ENCODE measurements at regions not wholly inside any gene's neighbourhood (a gene's known extent, or its start where the extent isn't known, plus 50 kb on each side); places are given as distances from the start of the nearest gene placed in this dataset.

DNA sequence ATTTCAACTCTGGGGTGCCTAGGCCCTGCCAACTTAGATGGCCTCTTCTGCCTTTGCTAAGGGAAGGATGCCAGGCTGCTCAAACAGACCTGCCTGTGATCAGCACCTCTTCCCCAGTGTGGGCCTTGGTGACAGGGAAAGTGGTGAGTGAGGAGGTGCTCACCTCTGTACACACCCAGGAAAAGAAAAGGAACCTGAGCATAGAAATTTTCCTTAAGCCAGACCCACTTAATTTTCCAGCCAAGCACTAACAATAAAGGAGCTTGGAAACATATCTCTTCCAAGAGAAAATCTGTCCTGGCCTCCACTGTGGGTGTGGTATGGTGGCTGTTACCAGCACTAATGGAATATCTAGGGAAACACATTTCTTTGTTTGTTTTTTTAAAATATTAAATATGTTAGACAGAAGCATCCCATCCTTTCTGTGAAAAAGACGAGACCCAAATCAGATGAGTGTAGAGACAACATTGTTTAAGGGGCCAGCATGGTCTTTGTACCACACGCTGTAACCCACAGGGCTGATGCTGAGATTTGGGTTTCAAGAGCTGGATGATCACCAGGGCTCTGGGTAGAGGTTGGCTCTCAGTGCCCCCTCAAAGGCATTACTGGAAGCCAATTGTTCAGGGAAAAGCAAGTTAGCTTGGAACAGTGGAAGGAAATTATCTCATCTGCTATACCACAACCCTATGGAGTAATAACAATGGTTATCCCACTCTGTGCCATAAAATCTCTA, 472.2 kb downstream of the INSC start:
- DNase-seq: peak; percentile 55

DNA sequence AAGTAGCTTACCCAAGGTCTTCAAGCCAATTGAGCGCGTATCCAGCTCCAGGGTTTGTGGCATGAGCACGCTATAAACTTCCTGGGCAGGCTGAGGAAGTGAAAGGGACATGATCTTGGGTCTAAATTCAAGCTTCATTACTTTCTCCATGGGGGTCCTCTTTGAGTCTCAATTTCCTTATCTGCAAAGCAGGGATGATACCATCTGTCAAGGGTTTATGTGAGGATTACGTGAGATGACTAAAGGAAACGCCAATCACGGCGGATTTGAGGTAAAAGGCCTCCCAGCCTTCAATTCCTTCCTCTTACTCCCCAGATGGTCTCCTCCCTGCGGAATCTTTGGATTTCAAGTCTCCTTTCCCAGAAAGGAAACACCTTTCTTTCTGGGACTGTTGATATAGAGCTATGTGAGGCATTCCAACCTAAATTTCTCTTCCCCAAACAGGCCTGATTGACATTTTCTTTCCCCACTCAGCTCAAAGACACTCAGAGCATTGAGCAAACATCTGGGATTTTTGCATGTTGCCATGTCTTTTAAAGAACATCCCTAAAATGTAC, 474.4 kb downstream of the INSC start:
- no peak for DNase-seq

DNA sequence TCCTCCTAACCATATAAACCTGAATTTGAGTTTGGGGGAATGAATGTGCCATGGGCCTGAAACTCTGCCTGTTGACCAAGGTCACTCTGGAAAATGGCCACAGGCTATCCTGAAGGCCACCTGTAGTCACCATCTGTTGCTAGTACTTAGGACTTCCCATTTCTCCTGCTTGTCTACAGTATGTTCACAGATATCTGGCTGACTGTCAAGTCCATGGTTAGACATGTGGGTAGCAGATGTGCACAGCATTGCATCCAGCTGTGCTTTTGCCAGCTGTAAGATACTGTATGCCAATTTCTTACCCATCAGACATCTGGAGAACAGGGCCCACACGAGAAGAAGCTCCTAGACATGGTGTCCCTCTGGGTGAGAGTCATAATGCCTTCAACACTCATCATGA, 475.4 kb downstream of the INSC start:
- DNase-seq: peak; percentile 59

DNA sequence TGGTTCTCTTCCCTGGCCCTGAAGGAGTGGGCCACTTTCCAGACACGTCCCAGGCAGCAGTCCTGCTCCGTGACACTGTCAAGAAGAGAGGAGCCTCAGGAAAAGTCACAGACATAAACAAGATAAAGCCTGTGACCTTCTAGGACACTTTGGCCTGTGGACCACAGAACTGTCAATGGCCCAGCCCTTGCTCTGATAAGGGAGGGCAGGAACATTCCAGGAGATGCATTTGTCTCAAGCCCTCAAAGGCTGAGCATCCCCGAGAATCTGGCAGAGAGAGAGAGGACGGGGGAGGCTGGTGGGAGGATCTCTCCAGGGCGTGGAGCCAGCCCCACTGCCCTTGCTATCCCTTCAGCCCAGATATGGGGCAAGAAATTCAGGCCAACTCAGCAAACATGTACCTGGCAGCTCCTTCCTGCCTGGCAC, 476.4 kb downstream of the INSC start:
- no peak for DNase-seq

DNA sequence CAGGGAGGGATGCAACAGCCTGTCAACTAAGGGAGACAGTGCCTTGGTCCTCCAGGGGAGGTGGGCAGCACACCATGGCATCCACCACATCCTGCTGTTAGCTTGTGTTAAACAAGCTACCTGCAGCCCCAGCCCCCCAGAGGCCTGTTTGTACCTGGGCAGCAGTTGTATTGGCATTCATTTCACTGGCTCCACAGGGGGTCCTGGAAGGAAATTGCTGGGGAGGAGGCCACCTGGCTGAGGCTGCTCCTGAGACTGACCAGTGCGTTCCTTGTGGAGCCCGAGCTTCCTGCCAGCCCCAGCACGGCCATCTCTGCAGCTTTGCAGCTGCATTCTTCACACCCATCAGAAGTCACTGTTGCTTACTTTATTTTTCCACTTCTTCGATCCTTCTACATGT, 479.9 kb downstream of the INSC start:
- DNase-seq: no peak

DNA sequence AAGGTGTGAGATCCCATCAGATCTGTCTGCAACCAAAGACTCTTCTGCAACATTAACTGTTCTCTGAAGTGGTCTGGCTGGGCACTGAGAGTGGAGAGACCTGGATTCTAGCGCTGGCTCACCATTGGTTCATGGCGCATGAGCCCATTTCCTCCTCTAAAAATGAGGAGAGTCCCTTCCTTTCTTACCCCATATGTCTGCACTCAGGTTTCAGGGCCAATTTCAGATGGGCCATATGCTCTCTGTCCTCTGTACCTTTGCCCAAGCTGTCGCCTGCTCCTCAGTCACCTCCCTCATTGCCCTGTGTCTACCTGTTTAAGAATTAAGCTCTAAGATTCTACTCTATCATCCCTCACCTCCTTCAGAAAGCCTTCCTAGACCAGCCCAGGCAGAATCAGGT, 484.7 kb downstream of the INSC start:
- DNase-seq: no peak

DNA sequence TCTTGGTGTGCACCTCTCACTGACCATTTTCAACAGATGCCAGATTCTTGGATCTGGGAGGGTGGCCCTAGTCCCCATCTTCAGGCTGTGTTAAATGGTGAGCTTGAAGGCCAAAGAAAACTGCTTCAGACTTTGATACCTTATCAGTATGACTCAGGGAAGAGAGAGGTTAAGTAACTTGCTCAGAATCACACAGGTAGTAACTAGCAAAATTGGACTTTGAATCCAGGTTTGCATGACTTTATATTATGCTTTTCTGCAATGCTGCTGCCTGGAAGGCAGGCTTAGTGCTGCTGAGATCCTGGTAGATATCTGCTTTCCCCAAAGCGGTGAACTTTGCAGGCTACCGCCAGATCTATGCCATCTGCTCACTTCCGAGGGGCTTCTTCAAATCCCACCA, 487.3 kb downstream of the INSC start:
- no peak for DNase-seq

DNA sequence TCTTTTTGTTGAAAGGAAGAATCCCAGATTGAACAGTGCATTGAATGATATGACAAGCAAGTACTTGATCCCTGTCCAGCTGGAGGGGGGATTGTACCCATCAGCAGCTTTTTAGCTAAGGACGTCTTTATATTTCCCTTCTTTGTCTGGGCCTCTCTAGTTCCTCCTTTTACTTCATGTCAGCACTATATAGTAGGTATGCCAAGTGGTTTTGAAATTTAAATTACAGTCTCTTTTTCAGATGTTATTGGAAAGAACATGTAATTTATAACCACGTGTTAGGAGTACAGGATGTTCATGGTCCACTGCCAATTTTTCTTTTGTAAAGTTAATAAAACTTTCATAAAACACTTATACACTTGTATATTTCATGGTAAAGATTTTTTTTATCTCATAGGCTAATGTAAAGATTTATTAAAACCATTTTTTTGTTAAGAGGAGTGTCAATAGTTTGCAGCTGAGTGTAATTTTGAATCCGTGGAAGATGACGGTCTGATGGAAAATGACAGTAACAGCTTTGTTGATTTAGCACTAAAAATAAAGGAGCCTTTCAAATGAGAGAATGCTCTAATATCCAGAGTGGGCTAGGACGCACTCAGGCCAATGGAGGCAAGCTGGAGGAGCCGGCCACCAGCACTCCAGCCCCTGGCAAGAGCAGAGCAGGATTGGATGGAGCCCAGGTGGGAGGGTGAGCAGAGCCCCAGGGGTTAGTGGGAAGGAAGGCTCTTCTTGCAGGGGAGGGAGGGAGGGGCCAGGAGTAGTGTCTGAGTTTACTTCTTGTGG, 488.3 kb downstream of the INSC start:
- DNase-seq: peak; percentile 91

DNA sequence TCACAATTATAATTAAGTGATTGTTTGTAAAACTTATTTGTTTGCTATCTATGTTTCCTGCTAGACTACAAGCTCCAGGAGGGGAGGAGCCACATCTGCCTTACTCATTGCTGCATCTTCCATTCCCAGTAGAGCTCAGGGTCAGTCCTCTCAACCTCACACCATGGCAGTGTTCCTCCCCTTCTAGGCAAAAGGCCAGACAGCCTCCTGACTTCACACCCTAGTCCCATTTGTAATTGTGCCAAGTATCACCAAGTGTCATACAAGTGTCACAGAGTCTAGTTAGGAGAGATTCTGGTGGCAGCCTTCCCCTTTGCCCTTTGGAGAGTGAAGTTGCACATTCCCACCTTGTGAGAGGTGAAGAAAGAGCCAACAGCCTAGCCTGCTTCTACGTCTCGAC, 490.4 kb downstream of the INSC start:
- no peak for DNase-seq

DNA sequence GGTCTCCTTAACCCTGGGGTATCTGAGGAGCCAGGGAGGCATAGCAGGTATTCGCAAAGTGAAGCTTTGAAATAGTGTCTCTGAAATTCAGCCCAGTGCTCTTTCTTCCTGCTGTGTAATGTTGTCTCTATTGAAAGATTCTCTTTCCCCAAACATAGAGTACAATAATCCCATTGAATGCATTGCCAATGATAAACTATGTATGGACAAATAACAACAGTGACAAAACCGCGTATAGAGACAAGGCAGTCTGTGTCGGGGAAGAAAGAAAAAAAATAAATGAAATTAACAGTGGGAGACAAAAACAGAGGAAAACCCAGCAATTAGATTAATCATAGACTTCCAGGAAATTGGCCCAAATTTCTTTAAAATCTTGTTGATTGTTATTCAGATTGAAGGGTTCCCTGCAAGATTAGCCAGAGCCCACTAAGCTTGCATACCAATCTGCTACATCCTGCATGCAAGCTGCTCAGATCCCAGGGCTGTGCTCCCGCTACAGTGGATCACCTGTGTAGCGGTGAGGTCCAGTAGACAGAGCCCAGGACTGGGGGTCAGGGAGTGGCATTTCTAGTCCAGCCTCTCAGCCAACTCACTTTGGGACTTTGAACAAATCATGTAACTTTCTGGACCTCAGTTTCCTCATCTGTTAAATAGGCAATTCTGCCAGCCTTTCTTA, 492.8 kb downstream of the INSC start:
- DNase-seq: no peak

DNA sequence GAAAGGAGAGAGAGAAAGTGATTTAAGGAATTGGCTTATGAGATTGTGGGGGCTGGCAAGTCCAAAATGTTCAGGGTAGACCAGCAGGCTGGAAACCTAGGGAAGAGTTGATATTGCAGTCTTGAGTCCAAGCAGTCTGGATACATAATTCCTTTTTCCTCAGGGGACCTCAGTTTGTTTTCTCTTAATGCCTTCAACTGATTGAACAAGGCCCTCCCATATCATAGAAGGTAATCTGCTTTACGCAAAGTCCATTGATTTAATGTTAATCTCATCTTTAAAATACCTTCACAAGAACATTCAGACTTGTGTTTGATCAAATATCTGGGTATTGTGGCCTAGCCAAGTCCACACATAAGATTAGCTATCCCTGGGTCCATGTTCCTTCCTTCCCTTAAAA, 494.7 kb downstream of the INSC start:
- DNase-seq: no peak

DNA sequence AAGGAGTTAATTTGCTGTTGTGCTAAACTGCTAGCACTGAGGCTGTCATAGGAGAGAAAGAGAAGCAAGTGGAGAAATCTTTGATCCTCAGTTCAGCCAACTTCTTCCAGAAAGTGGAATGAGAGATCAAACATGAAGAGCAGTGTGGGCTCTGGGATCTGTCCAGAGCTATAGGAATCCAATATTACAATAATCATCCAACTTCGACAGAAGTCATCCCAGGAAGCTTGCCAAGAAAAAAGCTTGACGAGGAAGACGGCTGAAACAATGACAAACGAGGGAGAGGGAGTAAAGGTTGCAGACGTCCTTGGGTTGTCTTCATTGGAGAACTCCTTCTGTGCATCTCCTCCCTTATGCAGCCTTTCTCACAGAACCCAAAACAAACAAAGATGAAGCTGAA, 496.2 kb downstream of the INSC start:
- DNase-seq: no peak

DNA sequence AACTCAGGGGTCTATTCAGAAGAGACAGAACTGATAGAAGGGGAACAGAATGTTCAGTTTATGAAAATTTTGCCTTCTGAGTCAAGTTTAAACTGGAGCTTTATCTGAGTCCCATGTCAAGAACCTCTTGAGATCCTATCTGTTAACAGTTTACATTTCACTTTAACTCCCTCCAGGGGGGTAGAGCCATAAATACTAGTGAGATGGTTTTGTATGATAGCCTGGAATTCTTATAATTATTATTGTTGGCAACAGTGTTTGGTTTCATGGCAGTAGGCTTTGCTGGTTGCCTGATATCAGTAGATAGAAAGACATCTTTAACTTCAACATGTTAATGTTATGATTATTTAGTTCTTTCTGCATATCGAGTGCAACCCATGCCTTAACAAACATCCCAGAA, 498.5 kb downstream of the INSC start:
- DNase-seq: no peak

DNA sequence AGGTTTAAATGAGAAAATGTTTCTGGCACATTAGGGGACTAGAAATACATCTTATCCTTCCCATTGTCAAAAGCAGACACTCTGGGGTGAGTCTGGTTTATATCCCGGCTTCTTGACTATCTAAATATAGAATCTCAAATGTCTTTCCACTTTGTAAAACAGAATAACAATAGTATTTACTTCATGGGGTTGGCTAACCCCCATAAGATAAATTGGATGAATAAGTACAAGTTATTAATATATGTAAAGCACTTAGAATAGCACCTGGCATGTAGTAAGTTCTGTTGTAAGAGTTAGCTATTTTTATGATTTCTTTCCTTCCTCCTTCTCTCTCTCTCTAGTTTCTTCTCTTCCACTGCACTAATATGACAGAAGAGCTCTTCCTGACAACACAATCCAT, 499.1 kb downstream of the INSC start:
- DNase-seq: no peak

DNA sequence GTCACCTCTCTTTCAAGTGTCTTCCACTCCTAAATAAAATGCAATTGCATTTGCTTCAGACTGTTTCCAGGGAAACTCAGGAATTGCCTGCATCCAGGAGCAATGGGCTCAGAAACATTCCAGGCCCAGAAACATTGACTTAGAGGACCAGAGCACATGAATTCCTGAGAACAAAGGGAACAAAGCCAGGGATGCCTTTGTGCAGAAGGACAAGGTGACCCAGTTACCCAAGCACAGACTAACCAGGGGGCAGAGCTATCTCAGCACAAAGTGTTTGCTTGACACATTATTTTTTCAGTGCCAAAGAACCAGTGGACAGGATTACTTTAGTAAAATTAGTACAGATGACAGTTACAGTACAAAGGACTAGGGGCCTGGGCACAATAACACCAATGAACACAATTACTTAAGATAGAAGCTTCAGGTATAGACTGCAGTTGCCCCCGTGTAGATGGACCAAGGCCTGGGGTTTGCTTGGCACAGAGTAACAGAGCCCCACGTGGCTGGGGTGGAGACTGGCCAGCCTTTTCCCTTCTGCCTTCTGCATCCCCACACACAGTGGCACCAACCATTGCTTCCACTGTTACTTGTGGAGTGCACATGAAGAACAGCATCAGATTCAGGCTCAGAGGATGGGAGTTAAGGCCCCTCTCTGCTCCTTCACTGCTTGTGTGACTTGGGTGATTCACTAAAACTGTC, 500.8 kb downstream of the INSC start:
- no peak for DNase-seq

DNA sequence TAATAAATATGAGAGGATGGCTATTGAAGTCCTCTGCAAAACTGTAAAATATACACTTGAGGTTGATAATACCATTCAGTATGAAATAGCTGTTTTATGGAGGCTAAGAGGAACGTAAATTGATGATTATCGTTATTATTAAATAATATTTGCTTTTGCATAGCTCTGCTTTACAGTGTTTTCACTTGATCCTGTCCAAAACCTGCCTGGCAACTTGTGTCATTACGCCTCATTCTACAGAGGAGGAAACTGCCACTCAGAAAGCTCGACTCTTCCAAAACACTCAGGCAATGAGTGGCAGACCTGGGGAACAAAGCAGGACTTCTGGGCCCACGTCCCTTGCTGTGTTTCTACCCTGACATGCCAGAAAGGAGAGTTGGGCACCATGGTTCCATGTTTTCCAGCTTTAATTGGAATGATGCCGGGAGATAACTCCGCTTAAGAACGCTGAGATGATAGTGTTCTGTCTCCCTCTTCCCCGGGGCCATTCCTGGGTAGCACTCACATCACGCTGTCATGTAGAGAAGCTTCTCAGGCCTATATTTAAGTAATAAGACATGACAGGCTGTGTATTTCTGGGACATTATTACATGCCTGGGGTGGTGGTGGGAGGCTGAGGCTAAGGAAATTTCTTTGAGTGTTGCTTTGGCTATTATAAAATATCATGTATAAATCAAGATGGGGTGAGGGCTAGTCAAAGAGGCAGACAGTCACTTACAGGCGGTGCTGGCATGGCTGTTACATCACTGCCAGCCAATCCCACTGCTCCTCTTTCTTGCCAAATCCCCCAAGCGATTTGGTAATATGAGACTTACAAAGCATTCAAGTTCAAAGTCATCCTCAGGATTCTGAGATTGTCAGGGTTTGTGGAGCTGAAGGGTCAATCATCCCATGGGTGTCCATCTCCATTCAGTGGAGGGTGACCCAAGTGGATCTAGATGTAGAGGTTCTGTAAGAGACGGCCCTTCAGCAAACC, 501.7 kb downstream of the INSC start:
- no peak for DNase-seq

DNA sequence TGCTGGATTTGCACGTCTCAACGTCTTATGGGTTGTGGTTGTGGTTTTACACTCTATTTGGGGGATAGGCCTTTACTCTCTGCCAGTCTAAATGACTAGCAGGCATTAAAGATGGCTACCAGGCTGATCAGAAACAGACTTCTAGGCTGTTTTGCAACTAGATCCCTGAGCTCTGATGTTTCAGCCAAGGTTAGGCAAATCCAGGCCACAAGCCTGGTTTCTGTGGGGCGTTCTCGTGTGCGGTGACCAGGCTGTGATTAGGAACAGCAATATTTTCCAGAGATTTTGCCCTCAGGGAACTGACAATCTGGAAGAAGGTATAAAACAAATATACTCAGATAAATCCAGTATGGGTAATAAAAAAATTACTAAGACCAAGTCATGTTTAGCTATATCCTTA, 502.4 kb downstream of the INSC start:
- DNase-seq: no peak

DNA sequence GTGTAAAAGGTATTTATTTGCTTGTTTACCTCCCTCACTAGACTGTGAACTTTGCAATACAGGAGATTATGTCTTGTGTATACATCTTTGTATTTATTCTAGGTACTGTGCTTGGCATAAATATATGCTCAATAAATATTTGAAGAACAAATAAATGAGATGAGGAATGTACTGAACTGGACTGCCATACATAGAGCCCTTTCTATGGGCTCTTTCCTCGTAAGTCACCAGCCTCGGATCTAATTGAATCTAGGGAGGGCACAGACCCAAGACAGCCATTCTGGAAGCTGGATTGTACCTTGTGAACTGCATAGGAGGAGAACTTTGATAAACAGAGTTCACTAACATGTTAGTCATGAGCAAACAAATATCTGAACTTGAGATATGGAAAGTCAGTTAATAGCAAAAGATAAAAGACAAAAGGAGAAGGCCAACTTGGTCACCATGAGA, 503.9 kb downstream of the INSC start:
- no peak for DNase-seq

DNA sequence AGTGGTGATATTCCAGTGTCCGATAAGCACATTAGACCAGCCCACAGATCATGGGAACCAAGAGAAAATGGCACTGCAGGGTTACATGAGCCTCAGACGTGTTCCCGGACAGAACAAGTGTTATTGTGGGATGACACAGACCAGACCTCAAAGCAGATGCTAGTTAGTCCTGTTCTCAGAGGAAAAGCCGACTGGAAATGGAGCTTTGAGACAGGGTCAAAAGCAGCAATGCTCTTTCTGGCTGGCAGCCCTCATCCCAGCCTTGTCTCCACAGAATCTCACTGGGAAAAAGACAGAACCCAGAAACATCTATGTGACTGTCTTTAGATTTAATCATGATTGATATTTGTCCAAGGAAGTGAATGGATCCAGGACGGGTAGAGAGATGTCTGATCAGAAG, 506.8 kb downstream of the INSC start:
- DNase-seq: no peak

DNA sequence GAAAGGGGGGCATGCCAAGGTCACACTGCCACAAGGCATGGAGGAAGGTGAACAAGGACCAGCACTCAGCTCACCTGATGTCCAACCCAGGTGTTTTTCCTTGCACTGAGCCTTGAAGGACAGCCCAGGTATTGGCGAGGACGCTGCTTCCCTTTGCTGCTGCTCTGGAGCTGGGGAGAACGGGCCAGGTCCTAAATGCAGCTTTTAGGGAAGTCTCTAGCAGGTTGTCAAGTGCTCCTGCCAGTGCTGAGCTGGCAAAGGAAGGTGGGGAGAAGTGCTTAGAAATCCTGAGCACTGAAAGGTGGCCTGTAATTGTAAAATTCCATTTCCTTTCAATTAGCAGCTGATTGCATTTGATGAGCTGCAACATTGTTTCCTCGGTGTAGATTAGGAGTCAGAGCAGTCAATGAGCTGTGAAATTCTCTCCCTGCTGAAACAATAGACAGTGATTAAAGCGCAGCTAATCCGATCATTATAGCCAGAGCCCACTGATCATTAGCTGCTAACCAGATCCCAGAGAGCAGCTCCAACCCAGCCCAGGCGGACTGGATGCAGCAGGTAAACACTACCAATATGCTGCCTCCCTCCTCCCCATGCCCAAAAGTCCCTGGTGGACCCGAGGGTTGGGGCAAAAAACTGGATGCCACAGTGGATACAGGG, 507.6 kb downstream of the INSC start:
- DNase-seq: no peak

DNA sequence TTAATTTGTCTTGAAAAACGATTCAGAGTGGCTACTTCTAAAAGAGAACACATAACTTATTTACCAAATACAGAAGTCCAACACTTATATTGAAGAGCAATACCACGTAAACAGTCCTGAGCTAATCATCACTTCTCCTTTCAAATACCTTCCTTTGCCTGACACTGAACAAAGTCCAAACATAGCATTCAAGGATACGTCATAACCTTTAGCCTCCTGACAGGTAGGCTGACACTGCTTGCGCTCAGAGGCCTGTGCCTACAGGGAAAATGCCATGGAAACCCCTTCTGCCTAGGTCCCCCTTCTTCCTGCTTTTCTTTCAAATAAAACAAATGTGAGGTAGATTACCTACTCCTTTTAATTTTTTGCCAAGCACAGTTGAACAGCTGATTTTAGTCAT, 510.0 kb downstream of the INSC start:
- no peak for DNase-seq

Measured in right forelimb (tissue), 1 donor.